Frontal cortex (tissue), 3 donors: ENCODE measurements at regions not wholly inside any gene's neighbourhood (a gene's known extent, or its start where the extent isn't known, plus 50 kb on each side); places are given as distances from the start of the nearest gene placed in this dataset.
"Not testable (repeated sequence)": the region's sequence is repeated elsewhere in the genome, so short reads cannot be mapped to it uniquely, and the experiment has no call there.

ENCODE experiments used
- DNase-seq, 2 donors: peaks; one replicate each; pipeline ENCODE4 v3.0.0; 2012; ENCODE audit warnings: low spot score in 2 of 2
- FAIRE-seq: peaks from 2 replicates; lab custom pipeline; 2012; peaks lifted over from hg19 to GRCh38; lab: Jason Lieb, UNC
- donor health status: control.
- donor health status: control.
- donor health status: control.

- FAIRE-seq, result no peak
- no peak for DNase-seq
Measured at GRCh38 chr4:31379364-31379763, 659.2 kb downstream of the PCDH7 start.

- FAIRE-seq, result no peak
- no peak for DNase-seq
Measured at GRCh38 chr4:31383767-31384166, 663.6 kb downstream of the PCDH7 start.

- FAIRE-seq, result no peak
- no peak for DNase-seq
Measured at GRCh38 chr4:31390849-31391248, 670.7 kb downstream of the PCDH7 start.

- no peak for DNase-seq
- no peak for FAIRE-seq
Measured at GRCh38 chr4:31391976-31392375, 671.8 kb downstream of the PCDH7 start.

GRCh38 chr4:31392923-31393322 is 672.8 kb downstream of the PCDH7 start:
- no peak for DNase-seq
- no peak for FAIRE-seq

GRCh38 chr4:31408121-31408520 is 688.0 kb downstream of the PCDH7 start:
- DNase-seq (no peak), FAIRE-seq (no peak)

- DNase-seq (no peak), FAIRE-seq (no peak)
Measured at GRCh38 chr4:31411565-31411964, 691.4 kb downstream of the PCDH7 start.

GRCh38 chr4:31415629-31416028 is 695.5 kb downstream of the PCDH7 start:
- DNase-seq (no peak), FAIRE-seq (no peak)

- DNase-seq (no peak), FAIRE-seq (no peak)
Measured at GRCh38 chr4:31416498-31416897, 696.3 kb downstream of the PCDH7 start.

GRCh38 chr4:31417040-31417439 is 696.9 kb downstream of the PCDH7 start:
- FAIRE-seq, result no peak
- DNase-seq, result no peak

- FAIRE-seq, result no peak
Measured at GRCh38 chr4:31422006-31422405, 701.8 kb downstream of the PCDH7 start.

GRCh38 chr4:31427691-31428090 is 707.5 kb downstream of the PCDH7 start:
- FAIRE-seq, result no peak
- no peak for DNase-seq

More at GRCh38 chr4:31422006-31422405, 701.8 kb downstream of the PCDH7 start:
- DNase-seq, result no peak

- no peak for FAIRE-seq
- DNase-seq, result no peak
Measured at GRCh38 chr4:31442236-31442635, 722.1 kb downstream of the PCDH7 start.

GRCh38 chr4:31445526-31445925 is 725.4 kb downstream of the PCDH7 start:
- DNase-seq (no peak), FAIRE-seq (no peak)

GRCh38 chr4:31455612-31456011 is 735.4 kb downstream of the PCDH7 start:
- FAIRE-seq (no peak), DNase-seq (no peak)

- no peak for FAIRE-seq
- DNase-seq, result no peak
Measured at GRCh38 chr4:31458813-31459212, 738.6 kb downstream of the PCDH7 start.

- FAIRE-seq, result no peak
- no peak for DNase-seq
Measured at GRCh38 chr4:31461421-31461820, 741.3 kb downstream of the PCDH7 start.

GRCh38 chr4:31467781-31468180 is 747.6 kb downstream of the PCDH7 start:
- no peak for DNase-seq
- no peak for FAIRE-seq

GRCh38 chr4:31474221-31474620 is 754.1 kb downstream of the PCDH7 start:
- no peak for DNase-seq
- no peak for FAIRE-seq

- no peak for FAIRE-seq
- no peak for DNase-seq
Measured at GRCh38 chr4:31482691-31483090, 762.5 kb downstream of the PCDH7 start.

- not testable (repeated sequence) for FAIRE-seq, DNase-seq
Measured at GRCh38 chr4:31499216-31499615, 779.0 kb downstream of the PCDH7 start.

- FAIRE-seq, result no peak
- no peak for DNase-seq
Measured at GRCh38 chr4:31516520-31516919, 796.4 kb downstream of the PCDH7 start.

- DNase-seq (no peak), FAIRE-seq (no peak)
Measured at GRCh38 chr4:31518796-31519250, 798.7 kb downstream of the PCDH7 start.
